PC-3 (cell line): ENCODE measurements at regions not wholly inside any gene's neighbourhood (a gene's known extent, or its start where the extent isn't known, plus 50 kb on each side); places are given as distances from the start of the nearest gene placed in this dataset.

Source experiments
- ATAC-seq: fragments of 200-7000 bp; cut with Tn5 transposase; 2 replicates; pipeline ENCODE4 v1.9.1; 2020; ENCODE audit warnings: mild to moderate bottlenecking, moderate library complexity
- BruUV-seq: library from RNA; stranded (reverse); fragments of 400-500 nt; replicated peaks from 2 replicates; lab custom pipeline; 2021; lab: Mats Ljungman, UMichigan
- CTCF ChIA-PET: fragments of 300-600 bp; sonication (Branson Sonifier 250); formaldehyde crosslinking; loops from one replicate; lab custom pipeline; 2022; ENCODE audit warnings: antibody characterized with exemption; lab: Charles Lee
- POLR2A ChIA-PET: fragments of 300-600 bp; sonication (Branson Sonifier 250); formaldehyde crosslinking; loops from one replicate; lab custom pipeline; 2022; ENCODE audit warnings: antibody characterized with exemption; ENCODE audit not compliant: unreplicated experiment; lab: Charles Lee
- DNase-seq: peaks from one replicate; pipeline ENCODE4 v3.0.0-alpha.2; 2015
- H2AFZ ChIP-seq: fragments of 300-600 bp; sonication (generic); 2 replicates; pipeline ENCODE4 v1.6.0; 2016; ENCODE audit warnings: antibody characterized with exemption, low read length
- H3F3A ChIP-seq: fragments of 300-600 bp; sonication (generic); one replicate; pipeline ENCODE4 v1.6.0; 2017; ENCODE audit warnings: antibody characterized with exemption, low read length, control low read depth, mild to moderate bottlenecking; ENCODE audit not compliant: unreplicated experiment
- H3K27ac ChIP-seq: fragments of 300-600 bp; sonication (generic); 2 replicates; pipeline ENCODE4 v1.5.1; 2016; ENCODE audit warnings: mild to moderate bottlenecking, low read length
- H3K27me3 ChIP-seq: fragments of 300-600 bp; sonication (generic); 2 replicates; pipeline ENCODE4 v1.6.1; 2016; ENCODE audit warnings: low read length, mixed read lengths
- H3K36me3 ChIP-seq: fragments of 300-600 bp; sonication (generic); 2 replicates; pipeline ENCODE4 v1.6.1; 2016; ENCODE audit warnings: low read depth, mixed run types, low read length, mixed read lengths
- H3K4me1 ChIP-seq: fragments of 300-600 bp; sonication (generic); 2 replicates; pipeline ENCODE4 v1.5.1; 2016; ENCODE audit warnings: low read length; ENCODE audit not compliant: insufficient read depth
- H3K4me2 ChIP-seq: fragments of 300-600 bp; sonication (generic); 2 replicates; pipeline ENCODE4 v1.6.0; 2016; ENCODE audit warnings: low read length
- H3K4me3 ChIP-seq: fragments of 300-600 bp; sonication (generic); 2 replicates; pipeline ENCODE4 v1.5.1; 2016; ENCODE audit warnings: mild to moderate bottlenecking, low read length, mixed read lengths
- H3K79me2 ChIP-seq: fragments of 300-600 bp; sonication (generic); 2 replicates; pipeline ENCODE4 v1.6.1; 2017; ENCODE audit warnings: low read length, mixed read lengths
- H3K9ac ChIP-seq: fragments of 300-600 bp; sonication (generic); 2 replicates; pipeline ENCODE4 v1.6.0; 2016; ENCODE audit warnings: mild to moderate bottlenecking, low read length
- H3K9me2 ChIP-seq: fragments of 300-600 bp; sonication (generic); replicated peaks from 2 replicates; pipeline ENCODE4 v1.6.1; 2016; ENCODE audit warnings: mixed run types, low read length, mixed read lengths
- H3K9me3 ChIP-seq: fragments of 300-600 bp; sonication (generic); 2 replicates; pipeline ENCODE4 v1.6.1; 2016; ENCODE audit warnings: low read length, mixed read lengths
- H4K20me1 ChIP-seq: fragments of 300-600 bp; sonication (generic); 2 replicates; pipeline ENCODE4 v1.6.1; 2016; ENCODE audit warnings: low read length, mixed read lengths
- EZH2 ChIP-seq: fragments of 300-600 bp; sonication (generic); IDR thresholded peaks from one replicate; pipeline ENCODE4 v1.6.1; 2017; ENCODE audit warnings: antibody characterized with exemption, mild to moderate bottlenecking, low read length; ENCODE audit not compliant: unreplicated experiment
- EZH2phosphoT487 ChIP-seq: fragments of 300-600 bp; sonication (generic); IDR thresholded peaks from 2 replicates; pipeline ENCODE4 v1.6.1; 2018; ENCODE audit warnings: mild to moderate bottlenecking, antibody characterized with exemption, low read length, borderline replicate concordance
- intact Hi-C: fragments of 100-400 bp; cut with micrococcal nuclease; formaldehyde crosslinking; loops from 2 replicates; pipeline ENCODE4 v1.9.0; 2023
- TF ChIP-seq, protein P1 (sequence below): fragments of 300-600 bp; sonication (generic); conservative IDR thresholded peaks from 2 replicates; pipeline ENCODE4 v1.5.1; 2017; ENCODE audit warnings: antibody characterized with exemption, low read depth, mild to moderate bottlenecking, low read length

DNA sequence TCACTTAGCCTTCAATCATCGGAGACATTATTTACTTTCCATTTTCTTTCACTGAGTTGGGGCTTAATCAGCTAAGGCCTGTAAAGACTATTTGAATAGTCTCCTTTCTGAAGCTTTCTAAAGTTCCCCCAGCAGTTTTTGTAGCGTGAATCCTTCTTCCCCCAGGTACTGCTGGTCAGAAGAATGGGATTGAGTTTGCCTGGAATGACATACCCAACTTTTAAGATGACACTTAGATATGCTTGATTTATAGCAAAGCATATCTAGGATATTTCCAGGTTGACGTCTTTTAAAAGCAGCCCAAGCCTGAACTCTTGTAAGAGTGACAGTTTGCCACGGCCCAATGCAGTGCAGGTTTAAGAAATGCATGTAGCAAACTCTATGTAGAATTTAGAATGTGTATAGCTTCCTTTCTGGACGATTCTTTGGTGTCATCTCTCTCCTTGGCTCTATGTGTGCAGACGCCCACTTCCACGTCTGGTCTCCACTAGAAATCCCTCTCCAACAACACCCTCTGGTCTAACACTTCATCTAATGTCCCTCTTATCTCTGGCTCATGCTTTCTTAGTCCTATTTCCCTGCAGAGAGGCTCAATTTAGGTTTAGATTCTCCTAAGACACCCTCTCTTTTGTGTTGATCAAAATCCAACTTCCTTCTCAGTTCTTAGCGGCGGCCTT, 175.0 kb upstream of the CYRIA start:
- DNase-seq (no peak), ATAC-seq (no peak)
- CTCF ChIA-PET = no interaction called here
- Histone ChIP-seq H3K4me2 (no peak overlapping the region), H3K27ac (no peak overlapping the region), H3F3A (no peaks in the 10 kb centered on the region), H3K36me3 (no peaks in the 10 kb centered on the region), H3K4me1 (no peaks in the 10 kb centered on the region), H3K9me3 (no peaks in the 10 kb centered on the region), H3K9ac (no peak overlapping the region), H3K27me3 (no peaks in the 10 kb centered on the region), H3K79me2 (no peaks in the 10 kb centered on the region), H3K9me2 (no peaks in the 10 kb centered on the region), H2AFZ (no peak overlapping the region), H4K20me1 (no peaks in the 10 kb centered on the region), H3K4me3 (no peak overlapping the region)
- BruUV-seq = no TSS peak
- TF ChIP-seq, protein P1, sequence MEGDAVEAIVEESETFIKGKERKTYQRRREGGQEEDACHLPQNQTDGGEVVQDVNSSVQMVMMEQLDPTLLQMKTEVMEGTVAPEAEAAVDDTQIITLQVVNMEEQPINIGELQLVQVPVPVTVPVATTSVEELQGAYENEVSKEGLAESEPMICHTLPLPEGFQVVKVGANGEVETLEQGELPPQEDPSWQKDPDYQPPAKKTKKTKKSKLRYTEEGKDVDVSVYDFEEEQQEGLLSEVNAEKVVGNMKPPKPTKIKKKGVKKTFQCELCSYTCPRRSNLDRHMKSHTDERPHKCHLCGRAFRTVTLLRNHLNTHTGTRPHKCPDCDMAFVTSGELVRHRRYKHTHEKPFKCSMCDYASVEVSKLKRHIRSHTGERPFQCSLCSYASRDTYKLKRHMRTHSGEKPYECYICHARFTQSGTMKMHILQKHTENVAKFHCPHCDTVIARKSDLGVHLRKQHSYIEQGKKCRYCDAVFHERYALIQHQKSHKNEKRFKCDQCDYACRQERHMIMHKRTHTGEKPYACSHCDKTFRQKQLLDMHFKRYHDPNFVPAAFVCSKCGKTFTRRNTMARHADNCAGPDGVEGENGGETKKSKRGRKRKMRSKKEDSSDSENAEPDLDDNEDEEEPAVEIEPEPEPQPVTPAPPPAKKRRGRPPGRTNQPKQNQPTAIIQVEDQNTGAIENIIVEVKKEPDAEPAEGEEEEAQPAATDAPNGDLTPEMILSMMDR = no peak
- TF ChIP-seq EZH2phosphoT487 (no peak), EZH2 (no peak)
- POLR2A ChIA-PET = no interaction called here
- intact Hi-C loops = no loop called here

DNA sequence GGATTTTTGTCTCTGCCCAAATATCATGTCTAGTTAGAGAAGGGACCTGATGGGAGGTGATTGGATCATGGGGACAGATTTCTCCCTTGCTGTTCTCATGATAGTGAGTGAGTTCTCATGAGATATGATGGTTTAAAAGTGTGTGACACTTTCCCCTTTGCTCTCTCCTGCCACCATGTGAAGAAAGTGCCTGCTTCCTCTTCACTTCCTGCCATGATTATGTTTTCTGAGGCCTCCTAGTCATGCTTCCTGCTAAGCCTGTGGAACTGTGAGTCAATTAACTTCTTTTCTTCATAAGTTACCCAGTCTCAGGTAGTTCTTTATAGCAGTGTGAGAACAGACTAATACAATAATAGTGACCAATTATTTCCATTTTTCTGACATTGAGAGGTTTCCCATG, 167.3 kb upstream of the CYRIA start:
- Histone ChIP-seq H3K4me2 (no peak overlapping the region), H2AFZ (no peak overlapping the region), H3K9me2 (no peaks in the 10 kb centered on the region), H3K27me3 (no peaks in the 10 kb centered on the region), H3K4me3 (no peak overlapping the region), H3K4me1 (no peaks in the 10 kb centered on the region), H3K36me3 (no peaks in the 10 kb centered on the region), H3K9me3 (0 out of 2 replicates have a peak, but pooled peaks cover 3% of the 10 kb centered on the region), H3F3A (no peaks in the 10 kb centered on the region), H3K9ac (no peak overlapping the region), H3K79me2 (no peaks in the 10 kb centered on the region), H4K20me1 (no peaks in the 10 kb centered on the region), H3K27ac (no peak overlapping the region)
- intact Hi-C loops = no loop called here
- POLR2A ChIA-PET = no interaction called here
- ATAC-seq = no peak
- TF ChIP-seq, protein P1 = no peak
- TF ChIP-seq EZH2phosphoT487 = no peak
- DNase-seq = no peak
- BruUV-seq = no TSS peak
- CTCF ChIA-PET = no interaction called here

GRCh38 chr2:16828828-16829160, 163.2 kb upstream of the CYRIA start:
- Histone ChIP-seq H4K20me1 (no peaks in the 10 kb centered on the region), H3F3A (no peaks in the 10 kb centered on the region), H3K79me2 (no peaks in the 10 kb centered on the region), H3K36me3 (no peaks in the 10 kb centered on the region), H3K4me2 (no peak overlapping the region), H3K4me3 (no peak overlapping the region), H3K27ac (no peak overlapping the region), H3K4me1 (no peaks in the 10 kb centered on the region), H3K27me3 (no peaks in the 10 kb centered on the region), H2AFZ (no peak overlapping the region), H3K9ac (no peak overlapping the region), H3K9me2 (no peaks in the 10 kb centered on the region), H3K9me3 (0 out of 2 replicates have a peak, but pooled peaks cover 3% of the 10 kb centered on the region)
- ATAC-seq (no peak), DNase-seq (no peak)
- intact Hi-C loops = no loop called here
- BruUV-seq = no TSS peak
- TF ChIP-seq, protein P1 = no peak
- no peak for TF ChIP-seq EZH2phosphoT487
- POLR2A ChIA-PET = no interaction called here
- CTCF ChIA-PET = no interaction called here
